ENCODE measurements at regions not wholly inside any gene's neighbourhood (a gene's known extent, or its start where the extent isn't known, plus 50 kb on each side); places are given as distances from the start of the nearest gene placed in this dataset.

GRCh38 chr3:95424279-95424678 lies 1361.4 kb downstream of the NSUN3 start:
- H3K4me2 ChIP-seq (ENCODE audit: low read depth, low read length, poor library complexity, severe bottlenecking), result no peak overlapping the region
- no peak overlapping the region for H3K27ac ChIP-seq (ENCODE audit: low read depth, low read length)
- no peaks in the 10 kb centered on the region for H3F3A ChIP-seq (ENCODE audit: insufficient read depth)
- H3K79me2 ChIP-seq (ENCODE audit: insufficient read depth, low read length), result no peaks in the 10 kb centered on the region
- no peaks in the 10 kb centered on the region for H3K27me3 ChIP-seq (ENCODE audit: low read length)
- no peaks in the 10 kb centered on the region for H4K20me1 ChIP-seq (ENCODE audit: low read depth, low read length)
- no peak overlapping the region for H3K4me3 ChIP-seq (ENCODE audit: insufficient read depth, low read length, poor library complexity, severe bottlenecking)
- no peak overlapping the region for H2AFZ ChIP-seq (ENCODE audit: low read depth, low read length, severe bottlenecking)
- H3K9me2 ChIP-seq (replicated peaks; ENCODE audit: insufficient read depth, low read length), result no peaks in the 10 kb centered on the region
- H3K9me3 ChIP-seq (ENCODE audit: insufficient read depth, low read length), result peaks cover 8% of the 10 kb centered on the region; the same call in 1 of the 2 replicates
- H3K9ac ChIP-seq (ENCODE audit: low read length), result no peak overlapping the region
- no peaks in the 10 kb centered on the region for H3K36me3 ChIP-seq (ENCODE audit: low read length)
- TF ChIP-seq, protein P1, sequence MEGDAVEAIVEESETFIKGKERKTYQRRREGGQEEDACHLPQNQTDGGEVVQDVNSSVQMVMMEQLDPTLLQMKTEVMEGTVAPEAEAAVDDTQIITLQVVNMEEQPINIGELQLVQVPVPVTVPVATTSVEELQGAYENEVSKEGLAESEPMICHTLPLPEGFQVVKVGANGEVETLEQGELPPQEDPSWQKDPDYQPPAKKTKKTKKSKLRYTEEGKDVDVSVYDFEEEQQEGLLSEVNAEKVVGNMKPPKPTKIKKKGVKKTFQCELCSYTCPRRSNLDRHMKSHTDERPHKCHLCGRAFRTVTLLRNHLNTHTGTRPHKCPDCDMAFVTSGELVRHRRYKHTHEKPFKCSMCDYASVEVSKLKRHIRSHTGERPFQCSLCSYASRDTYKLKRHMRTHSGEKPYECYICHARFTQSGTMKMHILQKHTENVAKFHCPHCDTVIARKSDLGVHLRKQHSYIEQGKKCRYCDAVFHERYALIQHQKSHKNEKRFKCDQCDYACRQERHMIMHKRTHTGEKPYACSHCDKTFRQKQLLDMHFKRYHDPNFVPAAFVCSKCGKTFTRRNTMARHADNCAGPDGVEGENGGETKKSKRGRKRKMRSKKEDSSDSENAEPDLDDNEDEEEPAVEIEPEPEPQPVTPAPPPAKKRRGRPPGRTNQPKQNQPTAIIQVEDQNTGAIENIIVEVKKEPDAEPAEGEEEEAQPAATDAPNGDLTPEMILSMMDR (IDR thresholded peaks at IDR 0.05; ENCODE audit: insufficient read depth, low read length, poor library complexity, severe bottlenecking), result no peak
- TF ChIP-seq EZH2phosphoT487 (conservative IDR thresholded peaks at IDR 0.05; ENCODE audit: low read length), result no peak

GRCh38 chr3:95434491-95434890 lies 1371.6 kb downstream of the NSUN3 start:
- TF ChIP-seq, protein P1 (IDR thresholded peaks at IDR 0.05; ENCODE audit: insufficient read depth, low read length, poor library complexity, severe bottlenecking), result no peak
- TF ChIP-seq EZH2phosphoT487 (conservative IDR thresholded peaks at IDR 0.05; ENCODE audit: low read length), result no peak
- H3K9me3 ChIP-seq (ENCODE audit: insufficient read depth, low read length), result no peaks in the 10 kb centered on the region

DNA sequence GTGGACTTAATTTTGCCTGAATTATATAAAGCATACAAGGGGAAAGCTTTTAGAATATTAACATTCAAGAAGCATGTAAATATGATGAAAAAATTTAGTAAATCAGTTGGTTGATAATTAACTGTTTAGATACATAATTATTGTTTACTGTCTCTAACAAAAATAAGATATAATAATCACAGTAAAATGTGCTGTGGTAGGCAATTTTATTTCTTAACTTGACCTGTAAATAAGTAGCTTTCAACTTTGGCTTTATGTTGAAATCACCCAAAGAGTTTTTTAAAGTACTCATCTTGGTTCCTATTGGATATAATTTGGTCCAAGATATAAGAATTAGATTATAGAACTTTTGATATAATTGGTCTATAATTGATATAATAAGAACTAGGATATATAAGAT lies 1374.5 kb downstream of the NSUN3 start:
- Histone ChIP-seq H3K4me3 (ENCODE audit: insufficient read depth, low read length, poor library complexity, severe bottlenecking) (no peak overlapping the region), H3K9me3 (ENCODE audit: insufficient read depth, low read length) (no peaks in the 10 kb centered on the region), H3K79me2 (ENCODE audit: insufficient read depth, low read length) (no peaks in the 10 kb centered on the region)

More at GRCh38 chr3:95434491-95434890, 1371.6 kb downstream of the NSUN3 start:
- Histone ChIP-seq H3K9me2 (replicated peaks; ENCODE audit: insufficient read depth, low read length) (no peaks in the 10 kb centered on the region), H3F3A (ENCODE audit: insufficient read depth) (no peaks in the 10 kb centered on the region), H2AFZ (ENCODE audit: low read depth, low read length, severe bottlenecking) (no peak overlapping the region), H3K27me3 (ENCODE audit: low read length) (no peaks in the 10 kb centered on the region), H4K20me1 (ENCODE audit: low read depth, low read length) (no peaks in the 10 kb centered on the region), H3K4me2 (ENCODE audit: low read depth, low read length, poor library complexity, severe bottlenecking) (no peak overlapping the region), H3K27ac (ENCODE audit: low read depth, low read length) (no peak overlapping the region), H3K9ac (ENCODE audit: low read length) (no peak overlapping the region), H3K36me3 (ENCODE audit: low read length) (no peaks in the 10 kb centered on the region), H3K4me3 (ENCODE audit: insufficient read depth, low read length, poor library complexity, severe bottlenecking) (no peak overlapping the region), H3K79me2 (ENCODE audit: insufficient read depth, low read length) (no peaks in the 10 kb centered on the region)

More for the DNA sequence above, 1374.5 kb downstream of the NSUN3 start:
- TF ChIP-seq, protein P1 (IDR thresholded peaks at IDR 0.05; ENCODE audit: insufficient read depth, low read length, poor library complexity, severe bottlenecking), result no peak
- no peak for TF ChIP-seq EZH2phosphoT487 (conservative IDR thresholded peaks at IDR 0.05; ENCODE audit: low read length)
- Histone ChIP-seq H3K27me3 (ENCODE audit: low read length) (no peaks in the 10 kb centered on the region), H3K9me2 (replicated peaks; ENCODE audit: insufficient read depth, low read length) (no peaks in the 10 kb centered on the region), H3K9ac (ENCODE audit: low read length) (no peak overlapping the region), H3F3A (ENCODE audit: insufficient read depth) (no peaks in the 10 kb centered on the region), H4K20me1 (ENCODE audit: low read depth, low read length) (no peaks in the 10 kb centered on the region), H3K4me2 (ENCODE audit: low read depth, low read length, poor library complexity, severe bottlenecking) (no peak overlapping the region), H3K27ac (ENCODE audit: low read depth, low read length) (no peak overlapping the region), H3K36me3 (ENCODE audit: low read length) (no peaks in the 10 kb centered on the region), H2AFZ (ENCODE audit: low read depth, low read length, severe bottlenecking) (no peak overlapping the region)
